GM12878 (cell line): ENCODE measurements at regions not wholly inside any gene's neighbourhood (a gene's known extent, or its start where the extent isn't known, plus 50 kb on each side); places are given as distances from the start of the nearest gene placed in this dataset.

ENCODE experiments used
- ATAC-seq: fragments of 200-7000 bp; cut with Tn5 transposase; 3 replicates; pipeline ENCODE4 v1.9.1; 2020; ENCODE audit warnings: mild to moderate bottlenecking, moderate library complexity
- BruUV-seq: library from RNA; stranded (reverse); fragments of 400-500 nt; replicated peaks from 2 replicates; lab custom pipeline; 2021; lab: Mats Ljungman, UMichigan
- CTCF ChIA-PET: fragments of 300-600 bp; sonication (Branson Sonifier 250); formaldehyde crosslinking; extraction: SDS; loops from one replicate; lab custom pipeline; 2021; ENCODE audit warnings: inconsistent platforms; lab: Yijun Ruan, JAX
- POLR2A ChIA-PET: fragments of 350-600 bp; formaldehyde crosslinking; extraction: SDS; loops from one replicate; lab custom pipeline; 2021; ENCODE audit warnings: inconsistent platforms; lab: Charles Lee
- RAD21 ChIA-PET: fragments of 300-600 bp; sonication (Branson Sonifier 250); formaldehyde crosslinking; loops from one replicate; lab custom pipeline; 2023; ENCODE audit warnings: antibody characterized with exemption; ENCODE audit not compliant: unreplicated experiment; lab: Charles Lee
- SMC1A ChIA-PET: fragments of 300-600 bp; sonication (Branson Sonifier 250); formaldehyde crosslinking; loops from one replicate; lab custom pipeline; 2023; ENCODE audit not compliant: unreplicated experiment, uncharacterized antibody; lab: Charles Lee
- DNase-seq: peaks from one replicate; pipeline ENCODE4 v3.0.0-alpha.2; 2011; ENCODE audit warnings: low read depth, low spot score
- FAIRE-seq: peaks from 3 replicates; lab custom pipeline; 2011; peaks lifted over from hg19 to GRCh38; lab: Jason Lieb, UNC
- H2AFZ ChIP-seq: 2 replicates; pipeline ENCODE4 v1.6.0; 2011; ENCODE audit warnings: low read depth, low read length, control low read depth; ENCODE audit not compliant: control insufficient read depth
- H3K27ac ChIP-seq: 2 replicates; pipeline ENCODE4 v1.5.1; 2011; ENCODE audit warnings: control low read depth; ENCODE audit not compliant: control insufficient read depth, insufficient read depth
- H3K27me3 ChIP-seq, 2 experiments: replicated peaks in 1 of 2; 2 replicates each; pipeline versions ENCODE4 v1.6.0 to v1.6.1; 2011; ENCODE audit warnings: low read length in 1 of 2; ENCODE audit not compliant: control insufficient read depth in 2 of 2, insufficient read depth in 2 of 2
- H3K36me3 ChIP-seq, 2 experiments: 2 replicates each; pipeline ENCODE4 v1.5.1; 2011; ENCODE audit warnings: low read length in 1 of 2; ENCODE audit not compliant: control insufficient read depth in 2 of 2, insufficient read depth in 2 of 2
- H3K4me1 ChIP-seq: 2 replicates; pipeline ENCODE4 v1.6.1; 2011; ENCODE audit warnings: mild to moderate bottlenecking, low read length, moderate library complexity, mixed read lengths; ENCODE audit not compliant: control insufficient read depth, insufficient read depth
- H3K4me2 ChIP-seq: 2 replicates; pipeline ENCODE4 v1.6.0; 2011; ENCODE audit warnings: control low read depth; ENCODE audit not compliant: control insufficient read depth, insufficient read depth
- H3K4me3 ChIP-seq: fragments of 200-600 bp; sonication (generic); 2 replicates; pipeline ENCODE4 v1.5.1; 2016
- H3K79me2 ChIP-seq: 2 replicates; pipeline ENCODE4 v1.6.0; 2011; ENCODE audit warnings: low read length; ENCODE audit not compliant: control insufficient read depth, insufficient read depth
- H3K9ac ChIP-seq: 2 replicates; pipeline ENCODE4 v1.8.0; 2011; ENCODE audit warnings: low read length, control low read depth, mixed read lengths; ENCODE audit not compliant: control insufficient read depth, insufficient read depth
- H3K9me3 ChIP-seq: replicated peaks from 3 replicates; pipeline ENCODE4 v1.5.1; 2011; ENCODE audit warnings: mild to moderate bottlenecking, low read length; ENCODE audit not compliant: control insufficient read depth, insufficient read depth
- H4K20me1 ChIP-seq: 2 replicates; pipeline ENCODE4 v1.6.0; 2011; ENCODE audit not compliant: control insufficient read depth, insufficient read depth
- CBX3 ChIP-seq: fragments of 200-600 bp; sonication (generic); IDR thresholded peaks from 2 replicates; pipeline ENCODE4 v1.6.1; 2016; ENCODE audit warnings: low read depth, borderline replicate concordance
- CREB1 ChIP-seq: IDR thresholded peaks from 2 replicates; pipeline ENCODE4 v1.6.1; 2012; ENCODE audit warnings: low read depth, mild to moderate bottlenecking, inconsistent platforms
- FOS ChIP-seq: IDR thresholded peaks from 3 replicates; pipeline ENCODE4 v1.6.1; 2011; ENCODE audit warnings: borderline replicate concordance; ENCODE audit not compliant: insufficient read length; ENCODE audit errors: extremely low read depth
- FOXK2 ChIP-seq: fragments of 450-650 bp; IDR thresholded peaks from 2 replicates; pipeline ENCODE4 v1.6.1; 2017; ENCODE audit warnings: mild to moderate bottlenecking, moderate library complexity
- IRF3 ChIP-seq: fragments of 450-650 bp; IDR thresholded peaks from 2 replicates; pipeline ENCODE4 v1.6.1; 2014; ENCODE audit warnings: mild to moderate bottlenecking
- IRF4 ChIP-seq: IDR thresholded peaks from 2 replicates; pipeline ENCODE4 v1.6.1; 2011; ENCODE audit warnings: low read depth, low read length
- MTA2 ChIP-seq: fragments of 450-650 bp; IDR thresholded peaks from 2 replicates; pipeline ENCODE4 v1.6.1; 2016; ENCODE audit warnings: low read depth, mild to moderate bottlenecking, moderate library complexity
- SUZ12 ChIP-seq: fragments of 200-600 bp; sonication (generic); IDR thresholded peaks from one replicate; pipeline ENCODE4 v1.6.1; 2018; ENCODE audit warnings: antibody characterized with exemption, mild to moderate bottlenecking; ENCODE audit not compliant: unreplicated experiment
- WRNIP1 ChIP-seq: IDR thresholded peaks from 2 replicates; pipeline ENCODE4 v1.6.1; 2011; ENCODE audit warnings: low read depth, low read length, improper control_type of control experiment, borderline replicate concordance
- ZBTB40 ChIP-seq: fragments of 450-650 bp; IDR thresholded peaks from 2 replicates; pipeline ENCODE4 v1.6.1; 2016; ENCODE audit warnings: mild to moderate bottlenecking, moderate library complexity, borderline replicate concordance
- WGBS: methylation state at CpG from one replicate; pipeline ENCODE4 v1.1.6; 2016; ENCODE audit warnings: low lambda C conversion rate; ENCODE audit not compliant: insufficient replicate concordance, insufficient coverage; ENCODE audit errors: missing lambda C conversion rate; 5-methylcytosine and 5-hydroxymethylcytosine counted together
- in situ Hi-C: fragments of 300-500 bp; cut with MboI; formaldehyde crosslinking; loops from 9 replicates; pipeline ENCODE4 v1.14.3; 2018; ENCODE audit warnings: mixed read lengths
- intact Hi-C: fragments of 100-400 bp; cut with micrococcal nuclease; formaldehyde crosslinking; loops from one replicate; pipeline ENCODE4 v1.14.2; 2022; ENCODE audit not compliant: unreplicated experiment
- TF ChIP-seq, protein P1 (sequence below): IDR thresholded peaks from 2 replicates; pipeline ENCODE4 v1.6.1; 2012; ENCODE audit warnings: low read depth, low read length, improper control_type of control experiment
- TF ChIP-seq, protein P2 (sequence below): fragments of 450-650 bp; formaldehyde crosslinking; IDR thresholded peaks from 2 replicates; pipeline ENCODE4 v1.5.0; 2022; ENCODE audit warnings: mild to moderate bottlenecking, missing genetic modification characterization

DNA sequence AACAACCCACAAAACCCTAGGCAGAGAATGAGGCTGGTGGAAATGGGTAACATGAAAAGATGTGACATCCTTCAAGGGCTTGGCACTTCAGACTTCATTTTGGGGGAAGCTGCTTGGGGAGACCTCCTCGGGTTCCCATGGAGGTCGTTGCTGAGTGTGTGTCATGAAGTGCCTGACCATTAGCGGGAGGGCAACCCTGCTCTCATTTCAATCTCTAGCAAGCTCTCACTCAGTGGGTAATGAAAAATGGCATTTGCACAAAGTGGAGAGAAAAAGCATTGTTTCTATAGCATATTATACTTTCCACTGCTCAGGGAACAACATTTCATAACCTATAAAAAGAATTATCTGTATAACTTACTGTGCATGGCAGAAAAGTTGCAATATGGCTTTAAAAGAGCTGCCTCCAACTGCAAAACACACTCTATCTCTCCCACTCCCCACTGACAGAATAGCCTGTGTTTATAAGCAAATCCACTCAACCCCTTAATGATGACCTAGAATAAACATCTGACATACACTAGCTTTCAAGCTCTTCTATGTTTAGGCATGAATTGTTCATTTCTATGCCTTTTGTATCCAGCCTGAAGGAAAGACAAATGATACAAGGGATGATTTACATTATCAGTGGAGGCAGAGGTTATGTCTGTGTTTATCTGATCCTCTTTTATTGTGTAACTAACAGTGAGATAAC is 357.2 kb downstream of the ZSWIM6 start:
- SMC1A ChIA-PET = no interaction called here
- BruUV-seq = no TSS peak
- ATAC-seq = no peak
- FAIRE-seq = no peak
- Histone ChIP-seq H3K4me3 (no peak overlapping the region), H3K9me3 (no peaks in the 10 kb centered on the region), H3K79me2 (no peaks in the 10 kb centered on the region), H3K27me3 (no peaks in the 10 kb centered on the region), H3K27ac (no peak overlapping the region), H2AFZ (no peak overlapping the region), H4K20me1 (no peaks in the 10 kb centered on the region), H3K9ac (no peak overlapping the region), H3K4me1 (no peaks in the 10 kb centered on the region), H3K4me2 (no peak overlapping the region), H3K36me3 (no peaks in the 10 kb centered on the region)
- RAD21 ChIA-PET = no interaction called here
- CTCF ChIA-PET = interaction anchor here (0.7 to 1.3 kb wide), 2 partner anchors 11 to 31 kb away, joined by 3 read pairs; no protein-coding TSS in a partner anchor
- no peak for DNase-seq
- 28% methylated on average over 3 of the region's 3 CpGs for WGBS
- in situ Hi-C loops (no loop called here), intact Hi-C loops (no loop called here)
- POLR2A ChIA-PET = no interaction called here
- TF ChIP-seq IRF4 (no peak), WRNIP1 (no peak), ZBTB40 (no peak), CBX3 (no peak), FOXK2 (no peak), CREB1 (no peak), IRF3 (no peak), SUZ12 (no peak), MTA2 (no peak), FOS (no peak)
- TF ChIP-seq, protein P1, sequence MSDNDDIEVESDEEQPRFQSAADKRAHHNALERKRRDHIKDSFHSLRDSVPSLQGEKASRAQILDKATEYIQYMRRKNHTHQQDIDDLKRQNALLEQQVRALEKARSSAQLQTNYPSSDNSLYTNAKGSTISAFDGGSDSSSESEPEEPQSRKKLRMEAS = no peak
- TF ChIP-seq, protein P2, sequence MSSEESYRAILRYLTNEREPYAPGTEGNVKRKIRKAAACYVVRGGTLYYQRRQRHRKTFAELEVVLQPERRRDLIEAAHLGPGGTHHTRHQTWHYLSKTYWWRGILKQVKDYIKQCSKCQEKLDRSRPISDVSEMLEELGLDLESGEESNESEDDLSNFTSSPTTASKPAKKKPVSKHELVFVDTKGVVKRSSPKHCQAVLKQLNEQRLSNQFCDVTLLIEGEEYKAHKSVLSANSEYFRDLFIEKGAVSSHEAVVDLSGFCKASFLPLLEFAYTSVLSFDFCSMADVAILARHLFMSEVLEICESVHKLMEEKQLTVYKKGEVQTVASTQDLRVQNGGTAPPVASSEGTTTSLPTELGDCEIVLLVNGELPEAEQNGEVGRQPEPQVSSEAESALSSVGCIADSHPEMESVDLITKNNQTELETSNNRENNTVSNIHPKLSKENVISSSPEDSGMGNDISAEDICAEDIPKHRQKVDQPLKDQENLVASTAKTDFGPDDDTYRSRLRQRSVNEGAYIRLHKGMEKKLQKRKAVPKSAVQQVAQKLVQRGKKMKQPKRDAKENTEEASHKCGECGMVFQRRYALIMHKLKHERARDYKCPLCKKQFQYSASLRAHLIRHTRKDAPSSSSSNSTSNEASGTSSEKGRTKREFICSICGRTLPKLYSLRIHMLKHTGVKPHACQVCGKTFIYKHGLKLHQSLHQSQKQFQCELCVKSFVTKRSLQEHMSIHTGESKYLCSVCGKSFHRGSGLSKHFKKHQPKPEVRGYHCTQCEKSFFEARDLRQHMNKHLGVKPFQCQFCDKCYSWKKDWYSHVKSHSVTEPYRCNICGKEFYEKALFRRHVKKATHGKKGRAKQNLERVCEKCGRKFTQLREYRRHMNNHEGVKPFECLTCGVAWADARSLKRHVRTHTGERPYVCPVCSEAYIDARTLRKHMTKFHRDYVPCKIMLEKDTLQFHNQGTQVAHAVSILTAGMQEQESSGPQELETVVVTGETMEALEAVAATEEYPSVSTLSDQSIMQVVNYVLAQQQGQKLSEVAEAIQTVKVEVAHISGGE = no peak
